Naive thymus-derived CD4-positive, alpha-beta T cell (primary cell): ENCODE measurements at regions not wholly inside any gene's neighbourhood (a gene's known extent, or its start where the extent isn't known, plus 50 kb on each side); places are given as distances from the start of the nearest gene placed in this dataset. TPM values are rescaled to one million over a fixed set of nuclear protein-coding genes. Genes with fewer than 3 reads are reported as not detected.

ENCODE experiments used
- microRNA-seq: library from miRNA; unstranded; fragments of <30 nt; microRNA quantifications from one replicate; pipeline ENCODE4 v1.2.0, GENCODE V29; 2022; ENCODE audit warnings: borderline microRNAs expressed

Small RNA genes lying in the stretch of these regions (microRNA-seq; reads per million reads assigned to microRNA genes)
- not detected for gene MIR3619
